Bronchial epithelial cell (primary cell): ENCODE measurements at regions not wholly inside any gene's neighbourhood (a gene's known extent, or its start where the extent isn't known, plus 50 kb on each side); places are given as distances from the start of the nearest gene placed in this dataset.
A peak's percentile ranks its signal among the peaks of the same experiment; 100 is the strongest.

ENCODE experiments used
- DNase-seq: peaks from one replicate; pipeline ENCODE4 v3.0.0-alpha.2; 2010; ENCODE audit warnings: low read depth
- FAIRE-seq: peaks from 2 replicates; lab custom pipeline; 2011; peaks lifted over from hg19 to GRCh38; lab: Jason Lieb, UNC
- H3K27me3 ChIP-seq: 2 replicates; pipeline ENCODE4 v1.5.1; 2011; ENCODE audit warnings: low read length; ENCODE audit not compliant: control insufficient read depth, insufficient read depth
- H3K36me3 ChIP-seq: 2 replicates; pipeline ENCODE4 v1.5.1; 2011; ENCODE audit warnings: low read length; ENCODE audit not compliant: control insufficient read depth, insufficient read depth
- H3K4me3 ChIP-seq: 2 replicates; pipeline ENCODE4 v1.5.1; 2011; ENCODE audit warnings: mild to moderate bottlenecking, low read depth, low read length, control low read depth
- CTCF ChIP-seq: IDR thresholded peaks from 2 replicates; pipeline ENCODE4 v1.5.1; 2011; ENCODE audit warnings: mild to moderate bottlenecking, moderate library complexity, low read length, control low read depth, inconsistent platforms; ENCODE audit not compliant: insufficient read depth, severe bottlenecking

DNA sequence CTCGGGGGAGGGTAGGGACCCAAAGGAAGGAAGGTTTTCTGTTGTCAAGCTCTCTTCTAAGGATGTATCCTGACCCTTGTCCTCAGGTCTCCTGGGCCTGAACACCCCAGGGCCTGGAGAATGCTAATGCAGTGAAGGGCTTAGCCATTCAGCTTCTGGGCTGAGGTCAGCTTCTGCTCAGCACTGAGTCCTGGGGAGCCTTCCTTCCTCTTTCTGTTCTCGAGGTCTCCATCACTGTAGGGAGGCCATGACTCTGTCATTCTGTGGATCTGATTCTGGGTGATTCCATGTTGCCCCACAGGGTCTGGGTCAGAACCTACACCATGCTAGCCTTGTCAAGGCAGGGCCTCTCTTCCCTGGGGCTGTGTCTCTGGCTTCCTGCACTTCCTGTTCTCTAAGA, 712.7 kb downstream of the DHX35 start:
- no peak for DNase-seq
- no peak overlapping the region for H3K4me3 ChIP-seq
- H3K36me3 ChIP-seq: no peaks in the 10 kb centered on the region
- H3K27me3 ChIP-seq: peaks cover 2% of the 10 kb centered on the region
- FAIRE-seq: no peak
- no peak for TF ChIP-seq CTCF

- Histone ChIP-seq H3K4me3 (no peak overlapping the region), H3K36me3 (no peaks in the 10 kb centered on the region), H3K27me3 (no peaks in the 10 kb centered on the region)
- no peak for DNase-seq
- no peak for TF ChIP-seq CTCF
- no peak for FAIRE-seq
These were observed 708.8 kb downstream of the DHX35 start for GRCh38 chr20:39670988-39671387.

DNA sequence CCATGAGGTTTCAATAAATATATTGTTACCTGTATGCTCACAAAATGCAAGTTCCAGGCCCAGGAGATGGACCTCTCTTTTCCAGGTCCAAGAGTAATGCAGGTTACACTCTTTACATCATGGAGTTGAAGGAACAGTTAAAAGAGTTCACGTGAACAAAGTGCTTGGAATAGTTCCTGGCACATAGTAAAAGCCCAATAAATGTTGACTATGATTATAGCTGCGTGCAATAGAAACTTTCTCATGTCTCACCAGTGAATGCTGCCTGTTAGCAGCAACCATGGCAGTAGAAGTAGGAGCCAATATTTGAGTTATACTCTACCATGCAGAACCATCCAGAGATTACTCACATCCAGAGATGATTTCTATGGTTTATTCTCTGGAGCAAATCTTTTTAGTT, 707.5 kb downstream of the DHX35 start:
- TF ChIP-seq CTCF: no peak
- Histone ChIP-seq H3K36me3 (no peaks in the 10 kb centered on the region), H3K27me3 (no peaks in the 10 kb centered on the region), H3K4me3 (no peak overlapping the region)
- FAIRE-seq (no peak), DNase-seq (no peak)

DNA sequence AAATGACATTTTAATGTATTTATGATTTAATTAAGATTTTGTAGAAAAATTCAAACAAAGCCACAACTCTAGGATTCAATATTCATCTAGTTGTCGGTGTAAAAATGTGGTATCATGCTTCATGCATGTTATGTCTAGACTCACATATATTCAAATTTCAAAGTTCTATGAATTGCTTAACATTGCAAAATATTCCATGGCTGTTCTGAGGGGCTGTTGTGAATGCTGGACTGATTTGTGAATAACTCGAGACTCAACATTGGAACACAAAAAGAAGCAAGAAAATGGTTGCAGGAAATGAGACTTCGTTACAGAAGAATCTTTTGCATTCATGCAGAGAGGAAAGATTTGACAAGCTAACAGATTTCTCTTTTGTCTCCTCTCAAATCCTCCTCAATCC, 705.9 kb downstream of the DHX35 start:
- DNase-seq (no peak), FAIRE-seq (no peak)
- H3K27me3 ChIP-seq: no peaks in the 10 kb centered on the region
- no peak overlapping the region for H3K4me3 ChIP-seq
- no peak for TF ChIP-seq CTCF
- no peaks in the 10 kb centered on the region for H3K36me3 ChIP-seq

GRCh38 chr20:39661833-39662232, 699.7 kb downstream of the DHX35 start:
- TF ChIP-seq CTCF: no peak
- H3K27me3 ChIP-seq: no peaks in the 10 kb centered on the region
- H3K36me3 ChIP-seq: no peaks in the 10 kb centered on the region
- H3K4me3 ChIP-seq: no peak overlapping the region
- FAIRE-seq: no peak
- DNase-seq: peak; percentile 25

DNA sequence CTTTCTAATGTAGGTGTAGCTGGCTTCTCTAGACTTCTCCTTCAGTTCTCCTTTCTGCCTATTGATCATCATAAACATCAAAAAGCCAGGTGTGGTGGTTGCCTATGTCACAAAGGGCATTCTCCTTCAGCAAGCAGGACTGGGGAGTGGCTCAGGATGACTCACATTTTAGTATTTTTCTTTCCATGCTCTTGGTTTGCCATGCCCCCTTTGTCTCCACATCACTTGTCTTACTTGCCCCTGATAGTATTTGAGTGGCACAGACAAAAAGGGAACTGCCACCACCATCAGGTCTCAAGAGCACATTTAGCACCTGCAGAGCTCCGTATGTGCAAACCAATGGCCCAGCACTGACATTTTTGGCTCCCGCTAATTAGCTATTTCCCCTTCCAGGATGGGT, 698.8 kb downstream of the DHX35 start:
- no peak for FAIRE-seq
- no peak overlapping the region for H3K4me3 ChIP-seq

More for the DNA sequence above, 698.8 kb downstream of the DHX35 start:
- no peak for TF ChIP-seq CTCF
- peak; percentile 22 for DNase-seq
- no peaks in the 10 kb centered on the region for H3K27me3 ChIP-seq
- H3K36me3 ChIP-seq: no peaks in the 10 kb centered on the region
